ENCODE measurements at regions not wholly inside any gene's neighbourhood (a gene's known extent, or its start where the extent isn't known, plus 50 kb on each side); places are given as distances from the start of the nearest gene placed in this dataset.

DNA sequence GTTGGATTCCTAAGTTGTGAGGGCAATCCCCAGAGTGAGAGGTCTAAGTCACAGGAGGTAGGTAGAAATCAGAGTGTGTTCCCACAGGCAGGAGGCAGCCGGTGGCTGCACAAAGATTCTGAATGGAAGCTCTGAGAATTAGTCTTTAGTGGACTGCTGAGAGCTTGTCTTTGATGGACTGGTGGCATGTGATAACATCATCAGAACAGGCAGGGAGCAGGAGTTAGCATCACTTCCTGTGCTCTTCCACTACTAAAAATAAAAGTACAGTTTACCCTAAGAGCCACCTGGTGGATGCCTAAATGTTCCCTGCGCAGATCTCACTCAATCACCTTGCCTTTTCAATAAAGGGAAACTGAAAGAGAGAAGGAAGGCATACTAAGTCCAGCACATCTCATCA lies 294.6 kb upstream of the POU3F2 start:
- TF ChIP-seq, protein P1, sequence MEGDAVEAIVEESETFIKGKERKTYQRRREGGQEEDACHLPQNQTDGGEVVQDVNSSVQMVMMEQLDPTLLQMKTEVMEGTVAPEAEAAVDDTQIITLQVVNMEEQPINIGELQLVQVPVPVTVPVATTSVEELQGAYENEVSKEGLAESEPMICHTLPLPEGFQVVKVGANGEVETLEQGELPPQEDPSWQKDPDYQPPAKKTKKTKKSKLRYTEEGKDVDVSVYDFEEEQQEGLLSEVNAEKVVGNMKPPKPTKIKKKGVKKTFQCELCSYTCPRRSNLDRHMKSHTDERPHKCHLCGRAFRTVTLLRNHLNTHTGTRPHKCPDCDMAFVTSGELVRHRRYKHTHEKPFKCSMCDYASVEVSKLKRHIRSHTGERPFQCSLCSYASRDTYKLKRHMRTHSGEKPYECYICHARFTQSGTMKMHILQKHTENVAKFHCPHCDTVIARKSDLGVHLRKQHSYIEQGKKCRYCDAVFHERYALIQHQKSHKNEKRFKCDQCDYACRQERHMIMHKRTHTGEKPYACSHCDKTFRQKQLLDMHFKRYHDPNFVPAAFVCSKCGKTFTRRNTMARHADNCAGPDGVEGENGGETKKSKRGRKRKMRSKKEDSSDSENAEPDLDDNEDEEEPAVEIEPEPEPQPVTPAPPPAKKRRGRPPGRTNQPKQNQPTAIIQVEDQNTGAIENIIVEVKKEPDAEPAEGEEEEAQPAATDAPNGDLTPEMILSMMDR (IDR thresholded peaks at IDR 0.05), result no peak
- no peaks in the 10 kb centered on the region for H3K4me1 ChIP-seq
- no peaks in the 10 kb centered on the region for H3K36me3 ChIP-seq
- no peak for DNase-seq (ENCODE audit: low spot score in 2 of 2)
- intact Hi-C loops (cut with DNase I), result no loop called here
- no peak overlapping the region for H3K4me3 ChIP-seq
- H3K27me3 ChIP-seq, result no peaks in the 10 kb centered on the region
- no peaks in the 10 kb centered on the region for H3K9me3 ChIP-seq
- no peak overlapping the region for H3K27ac ChIP-seq

DNA sequence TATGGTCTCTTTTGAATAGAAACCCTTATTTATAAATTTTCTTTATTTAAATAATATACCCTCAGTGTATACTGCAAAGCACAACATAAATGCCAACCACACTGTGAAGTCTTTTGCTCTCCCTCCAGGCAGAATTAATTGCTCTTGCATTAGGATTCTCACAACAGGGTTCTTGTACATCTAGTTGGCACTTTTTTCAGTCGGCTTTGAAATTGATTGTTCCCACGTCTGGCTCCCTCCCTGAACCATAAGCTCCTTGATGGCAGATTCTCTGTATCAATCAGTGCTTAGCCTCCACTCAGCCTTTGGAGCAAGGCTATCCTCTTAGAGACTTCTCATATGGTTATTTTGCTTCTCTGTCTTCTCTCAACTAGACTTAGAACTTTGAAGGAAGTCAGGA lies 288.0 kb upstream of the POU3F2 start:
- intact Hi-C loops (cut with DNase I), result no loop called here
- H3K4me3 ChIP-seq, result no peak overlapping the region

DNA sequence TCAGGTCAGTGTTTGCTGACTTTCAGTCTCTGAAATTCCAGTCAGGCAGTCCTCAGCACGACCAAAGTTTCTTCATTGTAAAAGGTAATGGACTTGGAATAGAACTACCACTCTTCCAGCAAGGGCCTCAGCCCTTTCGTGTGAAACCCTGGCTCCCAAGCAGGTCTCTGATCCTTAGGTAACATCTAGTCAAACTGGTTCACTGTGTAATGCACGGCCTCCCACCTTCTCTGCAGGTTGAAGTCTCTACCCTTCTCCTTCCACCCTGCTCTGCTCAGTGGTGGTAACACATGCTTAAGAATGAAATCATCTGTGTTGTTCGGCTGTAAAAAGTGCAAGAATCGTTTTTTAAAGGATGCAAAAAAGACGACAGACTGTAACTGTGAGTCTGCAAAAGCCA lies 287.2 kb upstream of the POU3F2 start:
- Histone ChIP-seq H3K4me1 (no peaks in the 10 kb centered on the region), H3K27ac (no peak overlapping the region), H3K27me3 (no peaks in the 10 kb centered on the region), H3K9me3 (no peaks in the 10 kb centered on the region), H3K4me3 (no peak overlapping the region), H3K36me3 (no peaks in the 10 kb centered on the region)
- DNase-seq (ENCODE audit: low spot score in 2 of 2), result no peak
- TF ChIP-seq, protein P1 (IDR thresholded peaks at IDR 0.05), result no peak
- intact Hi-C loops (cut with DNase I), result no loop called here

More for the DNA sequence above, 288.0 kb upstream of the POU3F2 start:
- Histone ChIP-seq H3K27ac (no peak overlapping the region), H3K4me1 (no peaks in the 10 kb centered on the region), H3K36me3 (no peaks in the 10 kb centered on the region), H3K9me3 (no peaks in the 10 kb centered on the region), H3K27me3 (no peaks in the 10 kb centered on the region)
- TF ChIP-seq, protein P1 (IDR thresholded peaks at IDR 0.05), result no peak
- DNase-seq (ENCODE audit: low spot score in 2 of 2), result no peak

DNA sequence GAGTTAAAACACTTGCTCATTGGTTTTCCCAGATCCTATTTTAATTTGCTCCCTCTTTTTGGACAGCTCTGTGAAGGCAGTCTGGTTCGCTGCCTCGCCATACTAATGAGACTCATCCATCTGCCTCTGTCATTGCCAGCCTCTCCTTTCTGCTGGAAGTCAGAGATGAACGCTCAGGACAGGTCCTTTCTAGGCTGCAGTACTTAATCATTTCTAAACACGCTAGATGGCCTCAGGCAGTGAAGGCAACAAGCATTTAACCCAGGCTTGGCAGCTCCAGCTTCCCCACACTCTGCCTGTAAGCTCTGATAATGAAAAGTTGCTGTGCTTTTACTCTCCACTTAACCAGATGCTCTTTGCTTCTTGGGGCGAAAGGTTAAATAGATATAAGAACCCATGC lies 286.7 kb upstream of the POU3F2 start:
- TF ChIP-seq, protein P1 (IDR thresholded peaks at IDR 0.05), result no peak
- Histone ChIP-seq H3K4me3 (no peak overlapping the region), H3K9me3 (no peaks in the 10 kb centered on the region), H3K27ac (no peak overlapping the region), H3K36me3 (no peaks in the 10 kb centered on the region), H3K27me3 (no peaks in the 10 kb centered on the region), H3K4me1 (no peaks in the 10 kb centered on the region)
- intact Hi-C loops (cut with DNase I), result no loop called here
- DNase-seq (ENCODE audit: low spot score in 2 of 2), result no peak

DNA sequence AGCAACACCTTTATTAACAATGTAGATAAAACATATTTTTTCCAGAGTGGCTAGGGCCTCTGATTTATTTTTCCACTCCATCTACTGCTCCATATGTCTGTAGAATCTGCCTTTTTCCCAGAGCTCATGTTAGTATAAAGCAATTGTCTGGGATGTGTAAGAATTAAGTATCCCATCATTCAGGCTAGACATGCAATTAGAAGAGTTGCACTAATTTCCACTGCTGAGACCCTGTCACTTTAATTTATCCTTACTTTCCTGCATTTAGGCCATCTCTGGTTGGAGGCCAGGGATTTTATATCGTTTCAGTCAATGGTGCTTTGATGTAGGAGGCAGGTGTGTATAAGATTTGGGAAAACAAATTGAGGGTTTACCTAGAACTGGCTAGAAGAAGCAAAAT lies 286.1 kb upstream of the POU3F2 start:
- intact Hi-C loops (cut with DNase I), result no loop called here
- TF ChIP-seq, protein P1 (IDR thresholded peaks at IDR 0.05), result no peak
- Histone ChIP-seq H3K27me3 (no peaks in the 10 kb centered on the region), H3K27ac (no peak overlapping the region), H3K9me3 (no peaks in the 10 kb centered on the region), H3K4me3 (no peak overlapping the region), H3K36me3 (no peaks in the 10 kb centered on the region), H3K4me1 (no peaks in the 10 kb centered on the region)
- no peak for DNase-seq (ENCODE audit: low spot score in 2 of 2)

DNA sequence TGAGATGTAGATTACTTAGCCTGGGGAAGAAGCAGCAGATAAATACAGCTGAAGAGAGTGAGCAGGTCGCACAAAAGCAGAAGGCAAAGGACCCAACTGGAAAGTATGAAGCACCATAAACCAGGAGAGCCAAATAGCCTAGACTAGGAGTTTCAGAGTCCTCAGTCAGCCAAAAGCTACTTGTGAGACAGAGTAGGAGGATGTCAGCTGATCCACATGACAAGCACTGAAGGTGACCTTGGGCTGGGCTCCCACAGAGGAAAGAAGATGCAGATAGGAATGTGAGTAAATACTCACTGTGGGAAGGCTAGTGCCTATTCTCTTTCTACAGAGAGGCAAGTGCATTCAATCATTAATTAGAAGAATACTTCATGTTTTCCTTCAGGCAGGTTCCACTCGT lies 274.0 kb upstream of the POU3F2 start:
- H3K9me3 ChIP-seq, result no peaks in the 10 kb centered on the region
- intact Hi-C loops (cut with DNase I), result no loop called here

More for the DNA sequence above, 274.0 kb upstream of the POU3F2 start:
- Histone ChIP-seq H3K4me1 (no peaks in the 10 kb centered on the region), H3K4me3 (no peak overlapping the region), H3K27ac (no peak overlapping the region), H3K27me3 (no peaks in the 10 kb centered on the region), H3K36me3 (no peaks in the 10 kb centered on the region)
- TF ChIP-seq, protein P1 (IDR thresholded peaks at IDR 0.05), result no peak
- no peak for DNase-seq (ENCODE audit: low spot score in 2 of 2)
